ENCODE measurements at regions not wholly inside any gene's neighbourhood (a gene's known extent, or its start where the extent isn't known, plus 50 kb on each side); places are given as distances from the start of the nearest gene placed in this dataset.

GRCh38 chr1:103273106-103273505, 164.8 kb upstream of the COL11A1 start:
- TF ChIP-seq CTCF (IDR thresholded peaks at IDR 0.05) (no peak), EP300 (IDR thresholded peaks at IDR 0.05) (no peak), POLR2A (IDR thresholded peaks at IDR 0.05) (no peak), POLR2AphosphoS5 (IDR thresholded peaks at IDR 0.05) (no peak)

Measured in sigmoid colon (tissue), 4 donors.